ENCODE measurements at regions not wholly inside any gene's neighbourhood (a gene's known extent, or its start where the extent isn't known, plus 50 kb on each side); places are given as distances from the start of the nearest gene placed in this dataset.

GRCh38 chr10:78524941-78525340 lies 491.3 kb downstream of the RPS24 start:
- Histone ChIP-seq H3K36me3 (replicated peaks in 1 of 2) (no peaks in the 10 kb centered on the region), H3K27ac (no peak overlapping the region), H3K9me3 (replicated peaks in 1 of 3) (no peaks in the 10 kb centered on the region), H3K4me1 (replicated peaks in 1 of 2) (no peaks in the 10 kb centered on the region), H3K27me3 (no peaks in the 10 kb centered on the region), H3K4me3 (no peak overlapping the region)
- intact Hi-C loops (cut with DNase I) = no loop called here
- WGBS, 4 donors = 92 to 93% (median 93%) methylated on average over 4 of the region's 4 CpGs
- no peak for DNase-seq
- TF ChIP-seq CTCF (IDR thresholded peaks at IDR 0.05) (no peak), POLR2A (IDR thresholded peaks at IDR 0.05) (no peak)

- Histone ChIP-seq H3K27ac (no peak overlapping the region), H3K9me3 (replicated peaks in 1 of 3) (no peaks in the 10 kb centered on the region), H3K4me3 (no peak overlapping the region), H3K4me1 (replicated peaks in 1 of 2) (no peaks in the 10 kb centered on the region), H3K27me3 (no peaks in the 10 kb centered on the region), H3K36me3 (replicated peaks in 1 of 2) (no peaks in the 10 kb centered on the region)
- TF ChIP-seq POLR2A (IDR thresholded peaks at IDR 0.05) = no peak
- no peak for TF ChIP-seq CTCF (IDR thresholded peaks at IDR 0.05)
- WGBS, 4 donors = 77 to 92% (median 87%) methylated on average over 3 of the region's 3 CpGs
- no peak for DNase-seq
- intact Hi-C loops (cut with DNase I) = no loop called here
These were observed 492.7 kb downstream of the RPS24 start for GRCh38 chr10:78526347-78526746.

- no peak for DNase-seq
- Histone ChIP-seq H3K27me3 (no peaks in the 10 kb centered on the region), H3K4me3 (no peak overlapping the region), H3K36me3 (replicated peaks in 1 of 2) (no peaks in the 10 kb centered on the region), H3K4me1 (replicated peaks in 1 of 2) (peaks cover 0 to under 1% of the 10 kb centered on the region in 2 donors), H3K9me3 (replicated peaks in 1 of 3) (no peaks in the 10 kb centered on the region), H3K27ac (no peak overlapping the region)
- 83 to 94% (median 88%) methylated on average over 5 to 10 of the region's 10 CpGs for WGBS, 4 donors
- intact Hi-C loops (cut with DNase I) = no loop called here
- no peak for TF ChIP-seq CTCF (IDR thresholded peaks at IDR 0.05)
- no peak for TF ChIP-seq POLR2A (IDR thresholded peaks at IDR 0.05)
These were observed 493.6 kb downstream of the RPS24 start for GRCh38 chr10:78527296-78527695.

GRCh38 chr10:78528749-78529204 lies 495.1 kb downstream of the RPS24 start:
- no peaks in the 10 kb centered on the region for H3K27me3 ChIP-seq
- DNase-seq = no peak
- intact Hi-C loops (cut with DNase I) = no loop called here
- H3K9me3 ChIP-seq (replicated peaks in 1 of 3) = no peaks in the 10 kb centered on the region
- peaks cover 0 to 8% of the 10 kb centered on the region in 2 donors for H3K4me1 ChIP-seq (replicated peaks in 1 of 2)
- WGBS, 4 donors = 86 to 93% (median 91%) methylated on average over 13 of the region's 13 CpGs
- H3K4me3 ChIP-seq = no peak overlapping the region
- TF ChIP-seq POLR2A (IDR thresholded peaks at IDR 0.05) (no peak), CTCF (IDR thresholded peaks at IDR 0.05) (no peak)
- H3K36me3 ChIP-seq (replicated peaks in 1 of 2) = no peaks in the 10 kb centered on the region
- no peak overlapping the region for H3K27ac ChIP-seq
